Ectodermal cell (in vitro differentiated cells): ENCODE measurements at regions not wholly inside any gene's neighbourhood (a gene's known extent, or its start where the extent isn't known, plus 50 kb on each side); places are given as distances from the start of the nearest gene placed in this dataset.

ENCODE experiments used
- H3K27ac ChIP-seq: 2 replicates; pipeline ENCODE4 v1.7.0; 2013; ENCODE audit warnings: mild to moderate bottlenecking, low read depth, low read length; ENCODE audit not compliant: insufficient read depth, poor library complexity, severe bottlenecking
- H3K27me3 ChIP-seq: 2 replicates; pipeline ENCODE4 v1.7.0; 2013; ENCODE audit warnings: mild to moderate bottlenecking, low read length; ENCODE audit not compliant: insufficient read depth, control insufficient read depth, poor library complexity, severe bottlenecking
- H3K36me3 ChIP-seq: one replicate; pipeline ENCODE4 v1.7.0; 2013; ENCODE audit warnings: low read length; ENCODE audit not compliant: control insufficient read depth, insufficient read depth
- H3K4me1 ChIP-seq: one replicate; pipeline ENCODE4 v1.7.0; 2013; ENCODE audit warnings: low read length; ENCODE audit not compliant: control insufficient read depth, insufficient read depth
- H3K4me3 ChIP-seq: 2 replicates; pipeline ENCODE4 v1.7.0; 2013; ENCODE audit warnings: low read depth, low read length, control low read depth; ENCODE audit not compliant: insufficient read depth
- H3K9me3 ChIP-seq: 2 replicates; pipeline ENCODE4 v1.7.0; 2013; ENCODE audit warnings: mild to moderate bottlenecking, low read length, moderate library complexity; ENCODE audit not compliant: control insufficient read depth
- WGBS, 2 experiments: methylation state at CpG; one replicate each; pipeline ENCODE4 v1.1.7; 2013; ENCODE audit warnings: missing lambda C conversion rate in 2 of 2; 5-methylcytosine and 5-hydroxymethylcytosine counted together

DNA sequence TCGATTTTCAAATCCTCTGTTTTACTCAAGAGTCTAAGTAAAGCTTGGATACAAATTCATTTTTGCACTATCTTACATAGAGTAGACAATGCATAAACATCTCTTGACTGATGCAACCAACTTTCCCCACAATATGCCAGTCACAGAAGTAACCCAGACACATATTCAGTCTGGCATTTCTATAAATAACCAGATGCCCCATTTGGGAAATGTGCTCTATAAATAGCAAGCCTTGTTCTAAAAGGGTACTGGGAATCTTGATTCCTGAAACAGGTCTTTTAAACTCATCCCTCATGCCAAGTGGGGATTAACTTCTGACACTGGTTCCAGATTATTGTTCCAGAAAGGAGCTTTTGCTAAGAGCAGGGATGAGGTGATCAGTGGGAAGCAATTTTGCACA, 411.7 kb downstream of the EPM2A start:
- no peaks in the 10 kb centered on the region for H3K36me3 ChIP-seq
- H3K4me3 ChIP-seq = no peak overlapping the region
- H3K4me1 ChIP-seq = no peaks in the 10 kb centered on the region
- 91 to 94% methylated on average over 1 of the region's 1 CpG for WGBS, 2 experiments
- no peak overlapping the region for H3K27ac ChIP-seq
- H3K27me3 ChIP-seq = no peaks in the 10 kb centered on the region
- H3K9me3 ChIP-seq = no peaks in the 10 kb centered on the region

DNA sequence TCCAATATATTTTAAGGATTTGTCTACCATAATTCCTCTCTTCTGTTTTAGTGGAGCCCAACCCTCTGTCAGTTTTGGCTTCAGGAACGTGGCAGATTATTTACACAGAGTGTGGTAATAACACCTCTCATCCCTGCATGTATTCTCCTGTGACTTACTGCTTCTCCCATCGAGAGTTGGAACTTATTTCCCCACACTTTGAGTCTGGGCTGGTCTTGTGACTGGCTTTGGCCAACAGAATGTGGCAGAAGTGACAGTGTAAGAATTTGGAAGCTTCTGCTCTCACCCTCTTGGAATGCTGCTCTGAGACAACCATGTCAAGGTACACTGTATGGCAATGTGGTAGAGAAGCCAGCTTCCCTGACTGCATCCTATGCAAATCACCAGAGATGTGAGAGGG, 407.7 kb downstream of the EPM2A start:
- H3K4me1 ChIP-seq = no peaks in the 10 kb centered on the region
- no peaks in the 10 kb centered on the region for H3K27me3 ChIP-seq
- no peaks in the 10 kb centered on the region for H3K9me3 ChIP-seq
- no peak overlapping the region for H3K4me3 ChIP-seq
- WGBS, 2 experiments = 93% methylated on average over 2 of the region's 2 CpGs
- H3K27ac ChIP-seq = no peak overlapping the region
- H3K36me3 ChIP-seq = no peaks in the 10 kb centered on the region

GRCh38 chr6:145329257-145329656, 406.1 kb downstream of the EPM2A start:
- 85 to 94% methylated on average over 3 of the region's 3 CpGs for WGBS, 2 experiments
- H3K4me1 ChIP-seq = no peaks in the 10 kb centered on the region
- no peaks in the 10 kb centered on the region for H3K36me3 ChIP-seq

GRCh38 chr6:145331066-145331465, 404.3 kb downstream of the EPM2A start:
- WGBS, 2 experiments = 94 to 95% methylated on average over 4 of the region's 4 CpGs
- Histone ChIP-seq H3K9me3 (no peaks in the 10 kb centered on the region), H3K4me3 (no peak overlapping the region), H3K27me3 (no peaks in the 10 kb centered on the region), H3K4me1 (no peaks in the 10 kb centered on the region), H3K27ac (no peak overlapping the region), H3K36me3 (no peaks in the 10 kb centered on the region)

More at GRCh38 chr6:145329257-145329656, 406.1 kb downstream of the EPM2A start:
- no peaks in the 10 kb centered on the region for H3K9me3 ChIP-seq
- H3K4me3 ChIP-seq = no peak overlapping the region
- H3K27ac ChIP-seq = no peak overlapping the region
- H3K27me3 ChIP-seq = no peaks in the 10 kb centered on the region

DNA sequence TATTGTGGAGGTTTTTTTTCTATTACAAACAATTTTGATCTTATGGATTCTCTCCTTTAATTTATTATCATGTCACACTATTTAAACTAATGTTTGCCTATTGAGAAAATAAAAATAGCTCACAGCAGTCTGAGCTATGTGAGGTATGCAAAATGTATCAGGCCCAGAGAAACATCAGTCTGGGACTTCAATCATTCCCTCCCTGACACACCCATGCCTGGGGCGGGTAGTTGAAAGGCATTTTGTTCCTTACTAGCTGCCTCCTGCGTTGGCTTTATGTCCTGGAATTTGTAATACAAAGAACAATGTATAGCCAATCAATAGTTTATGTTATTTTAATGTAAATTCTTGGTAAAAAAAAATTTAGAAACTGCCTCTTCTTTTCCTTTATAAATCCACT, 403.3 kb downstream of the EPM2A start:
- Histone ChIP-seq H3K4me3 (no peak overlapping the region), H3K9me3 (no peaks in the 10 kb centered on the region), H3K36me3 (no peaks in the 10 kb centered on the region), H3K4me1 (no peaks in the 10 kb centered on the region), H3K27me3 (no peaks in the 10 kb centered on the region), H3K27ac (no peak overlapping the region)
- 15% methylated on average over 2 of the region's 2 CpGs; no CpG with 5 or more reads in 1 of the 2 experiments for WGBS, 2 experiments

- Histone ChIP-seq H3K9me3 (no peaks in the 10 kb centered on the region), H3K4me3 (no peak overlapping the region), H3K27ac (no peak overlapping the region), H3K27me3 (no peaks in the 10 kb centered on the region), H3K36me3 (no peaks in the 10 kb centered on the region), H3K4me1 (no peaks in the 10 kb centered on the region)
- WGBS, 2 experiments = 95 to 98% methylated on average over 4 of the region's 4 CpGs
Measured at GRCh38 chr6:145336119-145336518, 399.2 kb downstream of the EPM2A start.

GRCh38 chr6:145339089-145339488, 396.2 kb downstream of the EPM2A start:
- no peaks in the 10 kb centered on the region for H3K9me3 ChIP-seq
- no peaks in the 10 kb centered on the region for H3K36me3 ChIP-seq
- H3K4me1 ChIP-seq = no peaks in the 10 kb centered on the region
- H3K27me3 ChIP-seq = no peaks in the 10 kb centered on the region
- H3K4me3 ChIP-seq = no peak overlapping the region
- WGBS, 2 experiments = 100% methylated on average over 1 of the region's 2 CpGs
- H3K27ac ChIP-seq = no peak overlapping the region

DNA sequence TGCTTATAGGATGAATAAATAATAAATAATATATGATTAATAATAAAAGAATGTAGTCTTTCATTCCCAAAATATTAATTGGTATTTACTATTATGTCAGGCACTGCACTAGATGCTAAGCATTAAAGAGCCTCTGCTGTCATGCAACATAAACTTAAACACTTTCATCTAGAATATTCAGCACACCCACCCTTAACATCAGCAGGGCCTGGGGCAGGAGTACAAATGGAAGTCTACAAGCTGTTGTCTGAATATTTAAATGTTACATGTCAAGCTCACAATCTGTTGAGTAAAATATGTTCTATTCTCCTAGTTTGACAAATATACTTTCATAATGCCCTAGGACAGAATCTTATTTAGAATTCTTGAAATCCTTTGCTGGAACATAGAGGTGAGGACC, 395.1 kb downstream of the EPM2A start:
- no peak overlapping the region for H3K4me3 ChIP-seq

GRCh38 chr6:145345094-145345493, 390.2 kb downstream of the EPM2A start:
- Histone ChIP-seq H3K4me3 (no peak overlapping the region), H3K4me1 (no peaks in the 10 kb centered on the region), H3K36me3 (no peaks in the 10 kb centered on the region), H3K9me3 (no peaks in the 10 kb centered on the region), H3K27ac (no peak overlapping the region), H3K27me3 (no peaks in the 10 kb centered on the region)

More for the DNA sequence above, 395.1 kb downstream of the EPM2A start:
- Histone ChIP-seq H3K27me3 (no peaks in the 10 kb centered on the region), H3K27ac (no peak overlapping the region), H3K4me1 (no peaks in the 10 kb centered on the region), H3K9me3 (no peaks in the 10 kb centered on the region), H3K36me3 (no peaks in the 10 kb centered on the region)

DNA sequence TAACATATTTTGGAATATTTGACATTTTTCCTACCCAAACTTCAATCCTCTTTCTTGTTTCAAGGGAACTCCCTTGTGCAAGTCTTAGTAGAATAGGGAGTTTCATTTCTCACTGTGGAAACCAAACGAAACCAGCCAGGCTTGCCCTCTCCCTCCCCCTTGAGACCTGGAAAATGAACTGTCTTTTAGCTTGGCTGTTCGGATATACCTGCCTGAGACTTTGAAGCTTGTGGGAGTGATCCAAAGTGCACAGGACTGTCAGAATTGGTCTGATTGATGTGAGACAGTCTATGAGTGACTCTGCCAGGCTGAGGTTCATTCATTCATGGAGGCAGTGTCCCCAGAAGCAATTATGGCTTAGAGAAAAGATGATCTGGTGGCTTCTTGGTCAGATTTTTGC, 388.1 kb downstream of the EPM2A start:
- Histone ChIP-seq H3K9me3 (no peaks in the 10 kb centered on the region), H3K4me1 (no peaks in the 10 kb centered on the region), H3K27ac (no peak overlapping the region), H3K27me3 (no peaks in the 10 kb centered on the region), H3K4me3 (no peak overlapping the region), H3K36me3 (no peaks in the 10 kb centered on the region)
- WGBS, 2 experiments = 95 to 100% methylated on average over 2 of the region's 2 CpGs

DNA sequence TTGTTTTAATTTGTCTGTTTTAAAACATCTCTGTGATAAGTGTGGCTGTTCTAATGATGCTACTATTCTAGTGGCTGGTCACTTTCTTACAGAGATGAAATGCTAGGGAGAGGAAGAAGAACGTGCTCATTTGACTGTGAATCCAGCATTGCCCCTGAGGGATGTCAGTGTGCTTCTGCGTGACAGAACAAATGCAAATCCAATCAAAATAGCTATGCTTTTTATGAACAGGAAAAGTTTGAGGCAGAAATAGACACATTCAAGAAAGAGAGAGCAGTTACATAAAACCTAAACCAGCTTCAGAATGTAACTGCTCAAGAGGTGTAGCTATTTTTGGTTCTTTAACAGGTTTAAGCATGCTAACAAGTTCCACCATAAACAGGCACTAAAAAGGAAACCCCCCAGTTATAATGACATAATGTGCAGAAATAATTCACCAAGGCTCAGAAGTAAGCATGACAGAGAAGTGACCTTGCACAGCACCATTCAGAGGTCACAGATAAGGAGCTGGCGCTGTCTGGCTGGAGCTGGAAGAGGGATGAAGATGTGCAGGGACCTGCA, 385.3 kb downstream of the EPM2A start:
- H3K36me3 ChIP-seq = no peaks in the 10 kb centered on the region
- no peaks in the 10 kb centered on the region for H3K4me1 ChIP-seq
- no peak overlapping the region for H3K4me3 ChIP-seq
- H3K27me3 ChIP-seq = no peaks in the 10 kb centered on the region
- H3K9me3 ChIP-seq = no peaks in the 10 kb centered on the region
- H3K27ac ChIP-seq = no peak overlapping the region
- WGBS, 2 experiments = 90 to 91% methylated on average over 3 of the region's 3 CpGs
